ENCODE measurements at regions not wholly inside any gene's neighbourhood (a gene's known extent, or its start where the extent isn't known, plus 50 kb on each side); places are given as distances from the start of the nearest gene placed in this dataset.
"Not testable (repeated sequence)": the region's sequence is repeated elsewhere in the genome, so short reads cannot be mapped to it uniquely, and the experiment has no call there.

GRCh38 chr10:28995497-28995896 is 293.4 kb upstream of the LYZL1 start:
- DNase-seq: no peak

- DNase-seq: no peak
These were observed 292.5 kb upstream of the LYZL1 start for GRCh38 chr10:28996345-28996744.

GRCh38 chr10:28996947-28997551 is 291.8 kb upstream of the LYZL1 start:
- no peak for DNase-seq

GRCh38 chr10:28997734-28998133 is 291.1 kb upstream of the LYZL1 start:
- no peak for DNase-seq

GRCh38 chr10:29001801-29002200 is 287.1 kb upstream of the LYZL1 start:
- DNase-seq: no peak

- DNase-seq: not testable (repeated sequence)
These were observed 285.9 kb upstream of the LYZL1 start for GRCh38 chr10:29003014-29003413.

- no peak for DNase-seq
These were observed 282.9 kb upstream of the LYZL1 start for GRCh38 chr10:29005988-29006387.

GRCh38 chr10:29007370-29007747 is 281.5 kb upstream of the LYZL1 start:
- DNase-seq: no peak

GRCh38 chr10:29007748-29008610 is 280.9 kb upstream of the LYZL1 start:
- no peak for DNase-seq

GRCh38 chr10:29009464-29009863 is 279.4 kb upstream of the LYZL1 start:
- no peak for DNase-seq

GRCh38 chr10:29011516-29011915 is 277.4 kb upstream of the LYZL1 start:
- DNase-seq: no peak

GRCh38 chr10:29012926-29013554 is 275.8 kb upstream of the LYZL1 start:
- no peak for DNase-seq

- DNase-seq: no peak
These were observed 267.3 kb upstream of the LYZL1 start for GRCh38 chr10:29021591-29021990.

GRCh38 chr10:29022513-29022912 is 266.4 kb upstream of the LYZL1 start:
- DNase-seq: no peak

GRCh38 chr10:29023678-29024077 is 265.2 kb upstream of the LYZL1 start:
- DNase-seq: no peak

GRCh38 chr10:29026065-29026797 is 262.6 kb upstream of the LYZL1 start:
- DNase-seq: no peak

GRCh38 chr10:29026802-29027580 is 261.9 kb upstream of the LYZL1 start:
- DNase-seq: no peak

- no peak for DNase-seq
These were observed 260.4 kb upstream of the LYZL1 start for GRCh38 chr10:29028486-29028885.

GRCh38 chr10:29030900-29031299 is 258.0 kb upstream of the LYZL1 start:
- no peak for DNase-seq

GRCh38 chr10:29032169-29032568 is 256.7 kb upstream of the LYZL1 start:
- no peak for DNase-seq

- DNase-seq: no peak
These were observed 255.4 kb upstream of the LYZL1 start for GRCh38 chr10:29033311-29033940.

GRCh38 chr10:29034592-29034991 is 254.3 kb upstream of the LYZL1 start:
- DNase-seq: no peak

Measured in inflammatory macrophage (primary cell).